SK-N-MC (cell line): ENCODE measurements at regions not wholly inside any gene's neighbourhood (a gene's known extent, or its start where the extent isn't known, plus 50 kb on each side); places are given as distances from the start of the nearest gene placed in this dataset.

Source experiments
- DNase-seq: peaks from one replicate; pipeline ENCODE4 v3.0.0-alpha.2; 2011; ENCODE audit warnings: low read depth, low spot score
- H3K27ac ChIP-seq: fragments of 200-600 bp; sonication (generic); 2 replicates; pipeline ENCODE4 v1.5.1; 2016; ENCODE audit warnings: mixed run types
- H3K36me3 ChIP-seq: fragments of 200-600 bp; sonication (generic); 2 replicates; pipeline ENCODE4 v1.6.1; 2017; ENCODE audit warnings: antibody characterized with exemption, low read length, mixed read lengths; ENCODE audit not compliant: insufficient read depth
- H3K4me3 ChIP-seq: fragments of 200-600 bp; sonication (generic); 2 replicates; pipeline ENCODE4 v1.5.1; 2016
- H3K9ac ChIP-seq: fragments of 200-600 bp; sonication (generic); 2 replicates; pipeline ENCODE4 v1.8.0; 2017; ENCODE audit warnings: mixed run types, mixed read lengths; ENCODE audit not compliant: insufficient read length
- H3K9me3 ChIP-seq: fragments of 200-600 bp; sonication (generic); 2 replicates; pipeline ENCODE4 v1.6.1; 2017; ENCODE audit warnings: low read depth, mild to moderate bottlenecking, antibody characterized with exemption, low read length, moderate library complexity, mixed read lengths
- EZH2 ChIP-seq: fragments of 200-600 bp; sonication (generic); IDR thresholded peaks from one replicate; pipeline ENCODE4 v1.6.1; 2017; ENCODE audit warnings: antibody characterized with exemption
- FOXP2 ChIP-seq: optimal IDR thresholded peaks from 2 replicates; pipeline ENCODE3; 2011; ENCODE audit warnings: mild to moderate bottlenecking, moderate library complexity; ENCODE audit not compliant: insufficient read depth; ENCODE audit errors: extremely low read length, control extremely low read depth
- POLR2AphosphoS5 ChIP-seq: IDR thresholded peaks from 2 replicates; pipeline ENCODE4 v1.6.1; 2012; ENCODE audit warnings: mild to moderate bottlenecking, low read depth, low read length, borderline replicate concordance

DNA sequence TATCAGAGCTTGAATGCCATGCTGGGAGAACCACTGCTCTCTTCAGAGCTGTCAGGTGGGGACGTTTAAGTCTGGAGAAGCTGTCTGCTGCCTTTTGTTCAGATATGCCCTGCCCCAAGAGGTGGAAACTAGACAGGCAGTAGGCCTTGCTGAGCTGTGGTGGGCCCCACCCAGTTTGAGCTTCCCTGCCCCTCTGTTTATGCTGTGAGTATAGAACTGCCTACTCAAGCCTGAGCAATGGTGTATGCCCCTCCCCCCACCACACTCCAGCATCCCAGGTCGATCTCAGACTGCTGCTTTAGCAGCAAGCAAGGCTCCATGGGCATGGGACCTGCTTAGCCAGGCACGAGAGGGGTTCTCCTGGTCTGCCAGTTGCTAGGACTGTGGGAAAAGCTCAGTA is 362.3 kb downstream of the FAM170A start:
- Histone ChIP-seq H3K27ac (no peak overlapping the region), H3K9me3 (no peaks in the 10 kb centered on the region)
- no peak for DNase-seq

GRCh38 chr5:119996128-119996527 is 366.8 kb downstream of the FAM170A start:
- TF ChIP-seq POLR2AphosphoS5 (no peak), FOXP2 (no peak), EZH2 (no peak)
- Histone ChIP-seq H3K4me3 (no peak overlapping the region), H3K27ac (no peak overlapping the region), H3K9ac (no peak overlapping the region), H3K9me3 (no peaks in the 10 kb centered on the region), H3K36me3 (no peaks in the 10 kb centered on the region)
- DNase-seq = no peak

More for the DNA sequence above, 362.3 kb downstream of the FAM170A start:
- Histone ChIP-seq H3K4me3 (no peak overlapping the region), H3K36me3 (no peaks in the 10 kb centered on the region), H3K9ac (no peak overlapping the region)
- TF ChIP-seq POLR2AphosphoS5 (no peak), EZH2 (no peak), FOXP2 (no peak)

GRCh38 chr5:120007598-120007997 is 378.2 kb downstream of the FAM170A start:
- DNase-seq = no peak
- Histone ChIP-seq H3K27ac (no peak overlapping the region), H3K9me3 (no peaks in the 10 kb centered on the region), H3K9ac (no peak overlapping the region), H3K4me3 (no peak overlapping the region), H3K36me3 (no peaks in the 10 kb centered on the region)
- TF ChIP-seq POLR2AphosphoS5 (no peak), FOXP2 (no peak), EZH2 (no peak)

DNA sequence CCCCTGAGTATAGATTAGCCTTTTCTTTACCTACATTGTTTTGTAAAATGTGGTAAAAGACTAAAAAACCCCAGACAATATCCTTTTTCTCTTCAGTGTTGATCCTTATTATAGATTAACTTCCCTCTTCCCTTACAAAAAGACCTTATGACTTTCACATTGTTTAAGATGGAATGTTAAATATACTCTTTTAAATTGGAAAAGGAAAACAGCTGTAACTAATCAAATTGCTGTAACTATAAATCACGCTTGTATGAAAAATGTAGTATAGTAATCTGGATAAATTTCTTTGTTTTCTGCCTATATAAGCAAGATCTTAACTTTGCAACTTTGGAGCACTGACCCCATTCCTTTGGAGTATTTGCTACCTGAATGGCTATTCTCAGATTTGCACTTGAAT is 383.1 kb downstream of the FAM170A start:
- Histone ChIP-seq H3K36me3 (no peaks in the 10 kb centered on the region), H3K4me3 (no peak overlapping the region), H3K27ac (no peak overlapping the region), H3K9ac (no peak overlapping the region), H3K9me3 (no peaks in the 10 kb centered on the region)
- DNase-seq = no peak
- TF ChIP-seq EZH2 = no peak
- TF ChIP-seq POLR2AphosphoS5 = no peak
- no peak for TF ChIP-seq FOXP2

DNA sequence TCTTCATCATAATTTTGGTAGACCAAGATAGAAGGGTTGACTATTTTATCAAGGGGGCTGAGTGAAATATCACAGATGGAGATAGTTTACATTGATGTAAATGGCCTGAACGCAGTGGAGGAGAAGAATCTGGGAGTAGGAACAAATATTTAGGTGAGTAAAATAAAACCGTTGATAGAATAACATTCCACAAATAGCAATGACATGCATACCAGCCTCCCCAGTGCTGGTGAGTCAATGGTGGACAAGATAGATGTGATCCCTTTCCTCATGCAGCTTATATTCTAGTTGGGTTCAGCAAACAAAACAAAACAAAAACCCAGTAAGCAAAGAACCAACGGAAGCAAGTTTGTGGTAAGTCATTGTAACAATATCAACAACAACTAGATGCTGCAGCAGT is 385.2 kb downstream of the FAM170A start:
- Histone ChIP-seq H3K27ac (no peak overlapping the region), H3K4me3 (no peak overlapping the region), H3K36me3 (no peaks in the 10 kb centered on the region), H3K9me3 (no peaks in the 10 kb centered on the region), H3K9ac (no peak overlapping the region)
- no peak for TF ChIP-seq POLR2AphosphoS5
- TF ChIP-seq FOXP2 = no peak
- no peak for TF ChIP-seq EZH2
- DNase-seq = no peak

GRCh38 chr5:120016717-120017382 is 387.5 kb downstream of the FAM170A start:
- no peak for DNase-seq
- Histone ChIP-seq H3K9ac (no peak overlapping the region), H3K4me3 (no peak overlapping the region), H3K27ac (no peak overlapping the region), H3K36me3 (no peaks in the 10 kb centered on the region), H3K9me3 (no peaks in the 10 kb centered on the region)
- TF ChIP-seq FOXP2 = no peak
- no peak for TF ChIP-seq POLR2AphosphoS5

- TF ChIP-seq POLR2AphosphoS5 (no peak), EZH2 (no peak), FOXP2 (no peak)
- no peaks in the 10 kb centered on the region for H3K9me3 ChIP-seq
- H3K36me3 ChIP-seq = no peaks in the 10 kb centered on the region
- DNase-seq = no peak
- H3K27ac ChIP-seq = no peak overlapping the region
- no peak overlapping the region for H3K4me3 ChIP-seq
- no peak overlapping the region for H3K9ac ChIP-seq
Observed at GRCh38 chr5:120017513-120017912, 388.2 kb downstream of the FAM170A start.

DNA sequence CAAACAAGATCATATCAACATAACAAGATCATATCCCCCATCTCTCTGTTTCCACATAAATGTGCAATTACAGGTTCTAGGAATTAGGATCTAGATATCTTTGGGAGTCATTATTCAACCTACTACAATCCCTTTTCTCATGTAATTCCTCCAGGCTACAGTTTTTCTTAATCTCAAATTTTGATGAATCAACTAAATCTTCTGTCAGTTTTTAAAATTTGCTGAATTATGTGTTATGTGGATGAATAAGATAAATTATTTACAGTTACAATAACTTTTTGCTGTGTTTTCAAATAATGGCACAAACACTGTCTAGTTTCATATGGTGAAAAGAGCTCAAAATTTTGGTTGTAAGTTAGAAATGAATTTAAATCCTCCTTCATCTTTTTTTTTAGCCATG is 405.8 kb downstream of the FAM170A start:
- no peak overlapping the region for H3K4me3 ChIP-seq
- H3K9me3 ChIP-seq = no peaks in the 10 kb centered on the region
- no peak overlapping the region for H3K27ac ChIP-seq
- TF ChIP-seq FOXP2 (no peak), EZH2 (no peak), POLR2AphosphoS5 (no peak)
- no peak overlapping the region for H3K9ac ChIP-seq
- no peaks in the 10 kb centered on the region for H3K36me3 ChIP-seq
- DNase-seq = no peak
